ENCODE measurements at regions not wholly inside any gene's neighbourhood (a gene's known extent, or its start where the extent isn't known, plus 50 kb on each side); places are given as distances from the start of the nearest gene placed in this dataset.

DNA sequence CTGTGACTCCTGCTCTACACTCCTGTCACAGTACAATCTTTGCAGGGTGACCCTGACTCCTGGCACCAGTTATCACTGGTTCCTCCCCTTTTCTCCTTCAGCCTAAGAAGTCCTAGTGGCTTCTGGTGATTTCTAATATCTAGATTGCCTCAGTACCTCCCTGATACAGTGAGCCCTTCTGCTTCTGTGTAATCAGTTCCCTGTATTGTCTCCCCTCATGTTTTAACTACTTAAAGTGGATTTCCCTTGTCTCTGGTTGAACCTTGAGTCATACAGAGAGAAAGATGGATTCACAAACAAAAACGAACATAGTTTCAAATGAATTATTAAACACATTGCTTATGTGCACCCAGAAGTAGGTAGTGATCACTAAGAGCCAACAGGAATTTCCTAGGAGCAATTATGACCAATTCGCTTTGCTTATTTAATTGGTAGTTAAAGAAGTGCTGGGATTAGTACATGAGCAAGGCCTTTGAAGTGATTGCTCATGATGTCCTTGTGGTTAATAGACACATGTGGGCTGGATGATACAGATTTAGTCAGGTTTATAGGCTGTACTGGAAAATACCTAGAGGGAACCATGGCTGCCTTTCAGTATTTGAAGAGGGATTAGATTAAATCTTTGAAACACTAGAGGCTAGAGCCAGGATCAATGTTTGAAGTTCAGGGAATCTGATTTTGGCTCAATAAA, 145.8 kb upstream of the MEF2C start:
- no peaks in the 10 kb centered on the region for H4K20me1 ChIP-seq (ENCODE audit: insufficient read depth)
- WGBS, 2 experiments (ENCODE audit: low coverage in 1 of 2, low lambda C conversion rate in 2 of 2, missing lambda C conversion rate in 2 of 2) = 4 to 7% methylated on average over 2 of the region's 2 CpGs
- H3K4me3 ChIP-seq = no peak overlapping the region
- H3K4me2 ChIP-seq (ENCODE audit: unreplicated experiment) = no peak overlapping the region
- H3K79me2 ChIP-seq (ENCODE audit: insufficient read depth) = no peaks in the 10 kb centered on the region
- H3K36me3 ChIP-seq (ENCODE audit: low read depth) = no peaks in the 10 kb centered on the region
- DNase-seq = peak; percentile 77
- H3K9me2 ChIP-seq (ENCODE audit: insufficient read depth) = no peaks in the 10 kb centered on the region
- TF ChIP-seq EZH2 (IDR thresholded peaks at IDR 0.05; ENCODE audit: insufficient read depth, poor library complexity, severe bottlenecking) = no peak
- TF ChIP-seq EZH2phosphoT487 (IDR thresholded peaks at IDR 0.05; ENCODE audit: insufficient read depth, low read depth) = no peak
- H3K4me1 ChIP-seq (ENCODE audit: insufficient read depth) = peaks cover 8% of the 10 kb centered on the region
- no peaks in the 10 kb centered on the region; the same call in none of the 2 replicates for H3K27me3 ChIP-seq (replicated peaks; ENCODE audit: insufficient read depth)
- no peaks in the 10 kb centered on the region for H3K9me3 ChIP-seq (ENCODE audit: low read depth)
- H3K27ac ChIP-seq = no peak overlapping the region
- in situ Hi-C loops (cut with MboI) = no loop called here
- H3K9ac ChIP-seq = no peak overlapping the region
- H2AFZ ChIP-seq = no peak overlapping the region
- H3F3A ChIP-seq (ENCODE audit: insufficient read depth) = peaks cover 10% of the 10 kb centered on the region; the same call in 1 of the 2 replicates

DNA sequence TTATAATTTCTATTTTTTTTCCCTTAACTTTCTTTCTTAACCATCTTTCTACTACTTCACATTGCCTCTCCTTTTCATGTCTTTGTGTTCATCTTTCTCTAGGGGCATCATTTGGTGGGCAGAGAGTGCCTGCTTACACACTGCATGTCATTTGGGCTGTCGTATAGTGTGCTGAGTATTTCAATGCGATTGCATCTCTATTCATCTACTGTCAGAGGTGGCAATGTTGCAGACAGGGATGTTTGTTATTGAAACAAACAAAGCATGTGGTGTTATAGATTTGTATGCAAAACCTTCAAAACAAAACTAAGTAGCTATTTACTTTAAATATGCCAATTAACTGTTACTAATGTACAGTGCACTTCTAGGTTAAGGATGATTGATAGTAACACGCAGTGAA, 141.1 kb upstream of the MEF2C start:
- H3K79me2 ChIP-seq (ENCODE audit: insufficient read depth) = no peaks in the 10 kb centered on the region
- H3K4me1 ChIP-seq (ENCODE audit: insufficient read depth) = peaks cover 4% of the 10 kb centered on the region; the same call in 1 of the 2 replicates
- no peaks in the 10 kb centered on the region for H3K9me2 ChIP-seq (ENCODE audit: insufficient read depth)
- H3F3A ChIP-seq (ENCODE audit: insufficient read depth) = peaks cover 6% of the 10 kb centered on the region; the same call in 1 of the 2 replicates
- H2AFZ ChIP-seq = no peak overlapping the region
- H4K20me1 ChIP-seq (ENCODE audit: insufficient read depth) = no peaks in the 10 kb centered on the region
- no peak overlapping the region for H3K4me2 ChIP-seq (ENCODE audit: unreplicated experiment)
- no peak overlapping the region for H3K27ac ChIP-seq
- H3K4me3 ChIP-seq = no peak overlapping the region
- H3K9me3 ChIP-seq (ENCODE audit: low read depth) = no peaks in the 10 kb centered on the region
- in situ Hi-C loops (cut with MboI) = no loop called here
- 78 to 86% methylated on average over 3 of the region's 3 CpGs for WGBS, 2 experiments (ENCODE audit: low coverage in 1 of 2, low lambda C conversion rate in 2 of 2, missing lambda C conversion rate in 2 of 2)
- DNase-seq = no peak
- no peaks in the 10 kb centered on the region; the same call in 1 of the 2 replicates for H3K27me3 ChIP-seq (replicated peaks; ENCODE audit: insufficient read depth)
- H3K9ac ChIP-seq = no peak overlapping the region
- no peak for TF ChIP-seq EZH2phosphoT487 (IDR thresholded peaks at IDR 0.05; ENCODE audit: insufficient read depth, low read depth)
- no peak for TF ChIP-seq EZH2 (IDR thresholded peaks at IDR 0.05; ENCODE audit: insufficient read depth, poor library complexity, severe bottlenecking)
- no peaks in the 10 kb centered on the region for H3K36me3 ChIP-seq (ENCODE audit: low read depth)

DNA sequence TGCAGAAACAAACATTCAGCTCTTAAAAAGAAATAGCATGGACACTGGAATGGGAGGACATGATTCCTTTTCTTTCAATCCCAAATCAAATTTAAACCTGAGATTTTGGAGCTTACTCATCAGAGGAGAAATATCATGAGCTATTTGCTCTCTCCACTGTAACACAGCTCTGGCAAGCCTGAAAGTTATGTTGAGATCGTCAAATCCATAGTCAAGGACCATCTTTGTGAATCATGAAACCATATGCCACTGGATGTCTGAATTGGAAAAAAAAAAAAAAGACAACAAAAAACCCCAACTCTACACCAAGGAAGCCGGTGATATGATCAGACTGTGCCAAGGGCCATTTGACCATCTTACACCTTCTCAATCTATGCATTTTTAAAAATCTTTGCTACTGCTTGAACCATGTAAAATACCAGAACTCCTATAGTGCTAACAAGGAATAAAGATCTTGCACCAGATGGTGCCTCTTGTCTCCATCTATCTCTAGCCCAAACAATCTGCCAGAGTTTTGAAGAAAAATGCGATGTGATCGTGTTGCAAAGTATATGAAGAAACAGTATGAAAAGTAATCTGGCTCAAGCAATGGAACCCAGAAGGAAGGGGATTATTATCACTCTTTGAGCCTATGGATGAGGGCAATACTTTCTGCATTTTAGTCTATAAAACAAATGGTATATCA, 138.1 kb upstream of the MEF2C start:
- Histone ChIP-seq H3K79me2 (ENCODE audit: insufficient read depth) (no peaks in the 10 kb centered on the region), H4K20me1 (ENCODE audit: insufficient read depth) (no peaks in the 10 kb centered on the region), H3K9ac (no peak overlapping the region), H3K9me2 (ENCODE audit: insufficient read depth) (no peaks in the 10 kb centered on the region), H3K27ac (no peak overlapping the region), H3K9me3 (ENCODE audit: low read depth) (no peaks in the 10 kb centered on the region), H3K27me3 (replicated peaks; ENCODE audit: insufficient read depth) (no peaks in the 10 kb centered on the region), H2AFZ (no peak overlapping the region), H3K4me2 (ENCODE audit: unreplicated experiment) (no peak overlapping the region), H3K36me3 (ENCODE audit: low read depth) (no peaks in the 10 kb centered on the region), H3K4me1 (ENCODE audit: insufficient read depth) (no peaks in the 10 kb centered on the region), H3K4me3 (no peak overlapping the region), H3F3A (ENCODE audit: insufficient read depth) (no peaks in the 10 kb centered on the region)
- DNase-seq = no peak
- in situ Hi-C loops (cut with MboI) = no loop called here
- WGBS, 2 experiments (ENCODE audit: low coverage in 1 of 2, low lambda C conversion rate in 2 of 2, missing lambda C conversion rate in 2 of 2) = 94 to 96% methylated on average over 4 of the region's 4 CpGs
- no peak for TF ChIP-seq EZH2 (IDR thresholded peaks at IDR 0.05; ENCODE audit: insufficient read depth, poor library complexity, severe bottlenecking)
- no peak for TF ChIP-seq EZH2phosphoT487 (IDR thresholded peaks at IDR 0.05; ENCODE audit: insufficient read depth, low read depth)

DNA sequence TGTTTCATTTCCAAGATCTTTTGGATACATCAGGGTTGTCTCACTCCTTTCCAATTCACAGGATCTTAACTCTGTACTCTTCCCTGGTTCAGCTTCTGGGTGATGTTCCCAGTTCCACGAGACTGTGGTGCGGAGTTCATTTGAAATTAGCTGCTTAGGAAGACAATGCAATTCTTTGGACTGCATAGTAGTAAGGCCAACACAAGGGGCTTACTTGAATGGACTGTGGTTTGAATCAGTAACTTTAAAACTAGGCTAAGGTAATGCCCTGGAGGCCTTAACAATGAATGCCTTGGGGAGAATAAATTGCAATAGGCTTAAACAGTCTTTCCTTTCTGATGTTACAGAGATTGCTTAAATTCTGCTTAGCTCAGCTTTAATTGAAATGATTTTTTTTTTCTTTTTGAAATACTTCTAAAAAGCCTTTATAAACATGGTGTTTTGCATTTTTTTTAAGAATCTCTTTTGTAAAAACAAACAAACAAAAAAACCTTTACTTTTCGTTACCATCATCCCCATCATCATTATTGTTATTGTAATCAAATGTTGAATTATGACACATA, 133.8 kb upstream of the MEF2C start:
- Histone ChIP-seq H3K4me2 (ENCODE audit: unreplicated experiment) (no peak overlapping the region), H4K20me1 (ENCODE audit: insufficient read depth) (no peaks in the 10 kb centered on the region), H3K27me3 (replicated peaks; ENCODE audit: insufficient read depth) (no peaks in the 10 kb centered on the region), H3K9me2 (ENCODE audit: insufficient read depth) (no peaks in the 10 kb centered on the region), H3K79me2 (ENCODE audit: insufficient read depth) (no peaks in the 10 kb centered on the region), H3K4me3 (no peak overlapping the region), H2AFZ (no peak overlapping the region), H3K9ac (no peak overlapping the region), H3F3A (ENCODE audit: insufficient read depth) (no peaks in the 10 kb centered on the region), H3K4me1 (ENCODE audit: insufficient read depth) (no peaks in the 10 kb centered on the region), H3K36me3 (ENCODE audit: low read depth) (no peaks in the 10 kb centered on the region), H3K9me3 (ENCODE audit: low read depth) (no peaks in the 10 kb centered on the region), H3K27ac (no peak overlapping the region)
- in situ Hi-C loops (cut with MboI) = no loop called here
- no peak for DNase-seq
- no peak for TF ChIP-seq EZH2phosphoT487 (IDR thresholded peaks at IDR 0.05; ENCODE audit: insufficient read depth, low read depth)
- TF ChIP-seq EZH2 (IDR thresholded peaks at IDR 0.05; ENCODE audit: insufficient read depth, poor library complexity, severe bottlenecking) = no peak
- 80% methylated on average over 3 of the region's 3 CpGs for WGBS, 2 experiments (ENCODE audit: low coverage in 1 of 2, low lambda C conversion rate in 2 of 2, missing lambda C conversion rate in 2 of 2)
